ENCODE measurements at regions not wholly inside any gene's neighbourhood (a gene's known extent, or its start where the extent isn't known, plus 50 kb on each side); places are given as distances from the start of the nearest gene placed in this dataset.

- intact Hi-C loops (cut with DNase I): no loop called here
- DNase-seq: no peak
Observed at GRCh38 chrX:69033936-69034335, 131.3 kb downstream of the PJA1 start.

- DNase-seq: no peak
- intact Hi-C loops (cut with DNase I): no loop called here
Observed at GRCh38 chrX:69032601-69033000, 132.7 kb downstream of the PJA1 start.

GRCh38 chrX:69031971-69032391 lies 133.3 kb downstream of the PJA1 start:
- intact Hi-C loops (cut with DNase I): no loop called here

GRCh38 chrX:69031181-69031580 lies 134.1 kb downstream of the PJA1 start:
- DNase-seq: no peak
- intact Hi-C loops (cut with DNase I): no loop called here

More at GRCh38 chrX:69031971-69032391, 133.3 kb downstream of the PJA1 start:
- DNase-seq: peak in 3 of 42 donors; percentile 11 to 40 (median 36)

GRCh38 chrX:69029771-69030170 lies 135.5 kb downstream of the PJA1 start:
- intact Hi-C loops (cut with DNase I): no loop called here
- no peak for DNase-seq

GRCh38 chrX:69028761-69029120 lies 136.5 kb downstream of the PJA1 start:
- intact Hi-C loops (cut with DNase I): no loop called here
- DNase-seq: no peak

- intact Hi-C loops (cut with DNase I): no loop called here
- DNase-seq: no peak
Observed at GRCh38 chrX:69028006-69028760, 137.1 kb downstream of the PJA1 start.

GRCh38 chrX:69027181-69028005 lies 137.9 kb downstream of the PJA1 start:
- intact Hi-C loops (cut with DNase I): no loop called here
- peak in 1 of 42 donors; percentile 6 for DNase-seq

GRCh38 chrX:69025802-69026301 lies 139.4 kb downstream of the PJA1 start:
- no peak for DNase-seq
- intact Hi-C loops (cut with DNase I): no loop called here

GRCh38 chrX:69024931-69025330 lies 140.3 kb downstream of the PJA1 start:
- intact Hi-C loops (cut with DNase I): no loop called here
- DNase-seq: no peak

- DNase-seq: no peak
- intact Hi-C loops (cut with DNase I): no loop called here
Observed at GRCh38 chrX:69024161-69024736, 141.0 kb downstream of the PJA1 start.

GRCh38 chrX:69022430-69022829 lies 142.8 kb downstream of the PJA1 start:
- DNase-seq: no peak
- intact Hi-C loops (cut with DNase I): no loop called here

GRCh38 chrX:69021141-69021960 lies 143.9 kb downstream of the PJA1 start:
- no peak for DNase-seq
- intact Hi-C loops (cut with DNase I): no loop called here

GRCh38 chrX:69020316-69020715 lies 144.9 kb downstream of the PJA1 start:
- no peak for DNase-seq
- intact Hi-C loops (cut with DNase I): no loop called here

GRCh38 chrX:69019073-69019890 lies 146.0 kb downstream of the PJA1 start:
- DNase-seq: no peak
- intact Hi-C loops (cut with DNase I): no loop called here

GRCh38 chrX:69018416-69019072 lies 146.7 kb downstream of the PJA1 start:
- no peak for DNase-seq
- intact Hi-C loops (cut with DNase I): no loop called here

- DNase-seq: peak in 2 of 42 donors; percentile 3 to 7
- intact Hi-C loops (cut with DNase I): no loop called here
Observed at GRCh38 chrX:69016293-69016941, 148.8 kb downstream of the PJA1 start.

Data from head of caudate nucleus (tissue), 42 donors.